GM19239 (cell line): ENCODE measurements at regions not wholly inside any gene's neighbourhood (a gene's known extent, or its start where the extent isn't known, plus 50 kb on each side); places are given as distances from the start of the nearest gene placed in this dataset.
"Not testable (repeated sequence)": the region's sequence is repeated elsewhere in the genome, so short reads cannot be mapped to it uniquely, and the experiment has no call there.

Experiments used
- DNase-seq: peaks from one replicate; pipeline ENCODE4 v3.0.0; 2011; ENCODE audit warnings: low spot score; ENCODE audit not compliant: insufficient read length
- FAIRE-seq: peaks from 2 replicates; lab custom pipeline; 2011; peaks lifted over from hg19 to GRCh38; lab: Jason Lieb, UNC

DNA sequence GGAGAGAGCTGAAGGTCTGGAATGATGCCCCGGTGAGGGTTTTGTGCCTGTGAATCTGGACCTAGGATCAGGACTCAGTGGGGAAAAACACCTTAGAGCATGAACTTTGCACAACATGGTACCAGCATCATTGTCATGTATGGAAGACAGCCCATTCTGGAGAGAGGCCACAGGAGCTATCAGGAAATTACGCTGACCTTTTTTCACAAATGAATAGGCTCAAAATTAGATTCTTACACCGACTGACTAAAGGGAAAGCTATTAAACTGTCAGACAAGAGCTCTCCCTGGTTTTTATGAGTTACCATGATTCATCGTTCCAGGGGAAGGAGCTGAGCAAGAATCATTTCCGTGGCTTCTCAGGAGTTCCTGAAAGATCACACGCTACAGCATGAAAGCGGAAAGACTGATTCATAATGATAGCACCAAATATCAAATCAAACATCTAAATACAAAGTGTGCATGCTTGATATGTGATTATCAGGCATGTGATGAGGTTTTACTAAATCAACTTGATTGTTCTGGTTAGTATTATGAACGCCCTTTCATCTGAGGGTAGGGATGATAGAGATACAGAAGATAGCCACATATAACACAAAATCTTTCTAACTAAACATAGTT lies 224.9 kb upstream of the SMLR1 start:
- FAIRE-seq (no peak), DNase-seq (no peak)

DNA sequence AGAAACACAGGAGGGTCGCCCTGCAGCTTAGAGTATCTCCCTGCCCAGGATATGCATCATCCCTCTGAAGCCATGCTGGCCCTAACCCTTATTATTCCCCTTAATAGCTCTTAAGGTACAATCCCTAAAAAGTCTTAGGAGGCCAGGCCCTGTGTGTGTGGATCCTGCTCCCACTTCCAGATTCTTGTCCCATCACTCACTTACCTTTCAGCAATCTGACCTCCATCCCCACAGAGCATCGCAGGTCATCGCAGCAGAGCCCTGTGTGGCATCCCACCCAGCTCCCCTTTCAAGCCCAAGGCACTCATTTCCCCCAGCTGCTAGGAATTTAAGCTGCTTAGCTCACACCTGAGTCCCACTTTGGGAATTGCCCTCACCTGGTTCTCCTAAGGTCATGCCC lies 223.8 kb upstream of the SMLR1 start:
- FAIRE-seq (no peak), DNase-seq (no peak)

DNA sequence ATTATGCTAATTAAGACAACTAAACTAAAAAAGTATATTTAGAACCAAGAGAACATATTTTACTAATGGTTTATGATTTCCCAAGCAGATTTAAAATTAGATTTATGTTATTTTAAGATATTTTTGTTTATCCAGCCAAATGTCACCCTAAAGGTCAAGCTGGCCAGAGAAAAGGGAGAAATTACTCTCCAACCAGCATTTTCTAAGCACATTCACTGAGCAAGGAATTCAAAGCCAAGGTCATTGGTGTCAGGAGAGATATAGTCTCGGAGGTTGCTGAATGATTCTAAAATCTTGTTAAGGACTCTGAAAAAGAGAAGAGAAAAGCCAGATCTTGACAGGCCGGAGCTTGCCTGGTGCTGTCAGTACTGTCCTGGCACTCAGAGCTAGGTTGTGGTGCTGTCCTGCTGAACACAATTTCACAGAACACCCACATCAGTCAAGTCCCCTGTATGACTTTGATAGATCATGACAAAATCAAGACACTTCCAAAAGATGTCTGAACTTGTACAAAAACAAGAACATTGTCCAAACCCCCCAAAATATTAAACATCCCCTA lies 222.3 kb upstream of the SMLR1 start:
- no peak for FAIRE-seq
- DNase-seq: no peak

DNA sequence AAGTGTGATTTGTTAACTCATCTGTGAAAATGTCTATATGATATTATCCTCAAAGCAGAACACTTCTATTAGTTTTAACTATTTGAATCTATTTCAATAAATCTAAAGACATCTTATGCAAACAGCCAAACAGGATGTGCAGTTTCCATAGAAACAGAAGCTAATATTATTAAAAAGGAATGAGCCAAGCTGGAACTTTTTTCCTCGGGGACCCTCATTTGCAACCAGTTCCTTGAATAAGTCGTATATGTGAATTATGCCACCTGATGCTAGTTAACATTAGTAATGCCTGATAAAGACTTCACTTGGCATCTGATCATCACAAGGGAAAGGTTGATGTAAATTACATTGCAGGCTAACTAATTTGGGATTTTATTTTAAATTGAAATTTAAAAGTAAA lies 216.9 kb upstream of the SMLR1 start:
- FAIRE-seq (no peak), DNase-seq (no peak)

DNA sequence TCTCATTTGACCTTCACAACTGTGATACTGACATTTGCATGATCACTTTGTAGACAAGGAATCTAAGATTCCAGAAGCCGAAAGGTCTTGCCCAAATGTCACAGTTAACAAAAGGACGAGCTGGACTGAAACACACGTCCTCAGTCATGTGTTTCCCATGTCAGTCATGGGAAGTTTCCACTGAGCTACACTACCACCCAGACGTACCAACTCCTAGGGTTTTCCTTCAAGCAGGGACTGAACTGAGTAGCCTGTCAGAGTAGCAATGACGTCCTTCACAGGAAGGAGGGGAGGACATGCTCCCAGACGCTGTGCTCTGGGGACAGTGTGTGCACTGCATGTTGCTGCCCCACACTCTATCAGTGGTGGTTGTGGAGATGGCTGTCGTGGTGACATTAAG lies 215.8 kb upstream of the SMLR1 start:
- FAIRE-seq: no peak
- no peak for DNase-seq

DNA sequence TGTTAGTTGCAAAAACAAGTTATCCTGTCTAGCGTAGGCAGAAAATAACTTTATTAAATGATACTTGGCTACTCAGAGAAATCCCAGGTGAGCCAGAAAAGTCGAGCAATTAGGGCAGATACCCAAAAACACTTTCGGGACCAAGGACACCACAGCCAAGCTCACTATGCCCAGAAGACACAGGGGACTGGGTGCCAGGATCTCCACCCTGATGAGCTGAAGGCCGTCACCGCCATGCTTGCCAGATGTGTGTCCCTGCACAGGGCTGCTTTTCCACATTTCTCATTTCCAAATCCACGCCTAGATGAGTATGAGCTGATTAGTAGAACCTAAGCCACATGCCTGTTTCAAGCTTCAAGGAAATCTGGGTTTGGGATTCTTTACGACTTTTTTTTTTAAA lies 214.0 kb upstream of the SMLR1 start:
- DNase-seq (no peak), FAIRE-seq (no peak)

DNA sequence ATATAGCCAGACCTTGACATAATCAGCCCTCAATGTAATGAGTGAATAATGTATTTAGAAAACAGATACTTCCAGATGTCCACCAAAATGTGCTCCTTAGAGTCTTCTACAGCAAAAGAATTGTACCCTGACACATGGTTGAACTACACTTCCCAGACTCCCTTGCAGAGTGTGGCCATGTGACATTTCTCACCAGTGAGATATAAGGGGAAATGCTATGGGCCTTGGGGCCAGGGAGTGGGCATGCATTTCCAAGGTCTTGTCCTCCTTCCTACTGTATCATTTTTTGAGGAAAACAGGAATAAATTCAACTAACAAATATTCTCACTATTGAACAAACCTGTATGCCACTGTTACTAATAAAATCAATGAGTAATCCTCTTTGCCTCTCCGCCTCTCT lies 211.4 kb upstream of the SMLR1 start:
- FAIRE-seq (no peak), DNase-seq (no peak)

DNA sequence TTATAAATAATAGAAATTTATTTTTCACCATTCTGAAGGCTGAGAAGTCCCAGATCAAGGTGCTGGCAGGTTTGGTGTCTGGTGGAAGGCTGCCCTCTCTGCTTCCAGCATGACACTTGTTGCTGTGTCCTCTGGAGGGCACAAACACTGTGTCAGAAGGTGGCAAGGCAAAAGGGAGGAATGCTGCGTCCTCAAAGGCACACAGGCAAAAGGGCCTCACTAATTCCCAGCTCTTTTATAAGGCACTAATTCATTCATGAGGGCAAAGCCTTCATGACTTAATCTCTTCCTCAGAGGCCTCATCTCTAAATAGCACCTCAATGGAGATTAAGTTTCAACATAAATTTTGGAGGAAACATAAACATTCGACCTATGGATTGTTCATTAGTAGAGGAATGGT lies 209.5 kb upstream of the SMLR1 start:
- DNase-seq: no peak
- no peak for FAIRE-seq

DNA sequence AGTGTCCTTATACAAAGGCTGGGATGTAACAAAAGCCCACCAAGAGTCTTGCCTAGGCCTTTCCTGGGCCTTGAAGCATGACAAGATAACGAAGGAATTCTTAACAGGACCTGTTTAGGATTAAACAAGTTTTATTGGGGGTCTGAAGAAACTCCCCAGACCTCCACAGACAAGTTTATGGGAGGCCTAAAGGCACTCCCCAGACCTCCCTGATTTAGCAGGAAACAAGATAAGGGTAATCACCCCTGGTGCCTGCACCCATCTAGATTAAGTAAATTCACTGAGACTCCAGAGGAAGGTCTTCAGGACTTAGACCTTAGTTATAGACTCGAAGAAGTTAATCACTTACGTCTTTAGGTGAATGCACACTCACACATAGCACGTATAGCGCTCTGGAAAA lies 208.4 kb upstream of the SMLR1 start:
- not testable (repeated sequence) for FAIRE-seq, DNase-seq

DNA sequence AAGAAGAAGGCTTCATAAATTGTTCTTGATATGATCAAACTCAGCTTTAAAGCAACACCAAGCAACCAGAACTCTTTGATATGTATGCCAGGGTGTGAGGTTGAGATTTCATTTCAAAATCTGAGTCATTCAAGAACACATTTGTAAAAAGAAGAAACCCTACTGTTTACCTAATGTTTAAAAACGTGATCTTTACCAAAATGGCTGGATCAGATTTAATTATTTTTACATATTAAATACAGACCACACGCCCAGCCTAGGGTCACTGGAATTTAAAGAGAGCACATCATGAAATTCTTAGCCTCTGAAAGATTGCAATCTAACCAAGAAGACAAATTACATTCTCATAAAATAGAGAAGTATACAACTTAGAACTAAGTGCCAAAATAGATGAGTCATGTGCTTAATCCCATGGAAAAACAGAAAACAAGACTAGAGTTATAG lies 206.8 kb upstream of the SMLR1 start:
- no peak for DNase-seq

DNA sequence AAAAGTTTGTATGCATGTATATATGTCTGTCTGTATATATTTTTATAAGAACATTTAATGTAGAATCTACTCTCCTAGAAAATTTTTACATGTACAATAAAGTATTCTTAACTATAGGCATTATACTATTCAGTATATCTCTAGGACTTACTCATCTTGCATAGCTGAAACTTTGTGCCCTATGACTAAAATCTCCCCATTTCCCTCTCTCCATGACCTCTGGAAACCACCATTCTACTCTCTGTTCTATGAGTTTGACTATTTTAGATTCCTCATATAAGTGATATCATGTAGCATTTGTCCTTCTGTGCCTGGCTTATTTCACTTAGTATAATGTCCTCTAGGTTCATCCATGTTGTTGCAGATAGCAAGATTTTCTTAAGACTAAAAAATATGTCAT lies 205.1 kb upstream of the SMLR1 start:
- DNase-seq: no peak
- FAIRE-seq: no peak

More for the DNA sequence above, 206.8 kb upstream of the SMLR1 start:
- no peak for FAIRE-seq

DNA sequence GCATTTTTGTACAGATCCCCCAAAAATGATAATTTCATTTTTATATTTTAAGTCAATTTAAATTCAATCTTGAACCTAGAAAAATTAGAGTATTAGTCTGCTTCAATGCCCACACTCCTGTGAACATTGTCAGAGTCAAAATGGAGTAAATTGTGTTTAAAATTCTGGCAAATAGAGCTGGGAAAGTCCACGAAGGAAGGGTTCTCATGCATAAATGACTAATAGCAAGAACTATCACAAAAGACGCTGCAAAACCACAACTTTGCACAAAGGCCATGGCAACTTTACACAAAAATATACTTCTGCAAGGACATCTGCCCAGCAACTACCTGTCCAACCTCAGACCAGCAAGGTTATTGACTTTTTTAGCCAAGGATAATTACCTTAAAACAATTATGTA lies 203.2 kb upstream of the SMLR1 start:
- peak; percentile 4 for FAIRE-seq

DNA sequence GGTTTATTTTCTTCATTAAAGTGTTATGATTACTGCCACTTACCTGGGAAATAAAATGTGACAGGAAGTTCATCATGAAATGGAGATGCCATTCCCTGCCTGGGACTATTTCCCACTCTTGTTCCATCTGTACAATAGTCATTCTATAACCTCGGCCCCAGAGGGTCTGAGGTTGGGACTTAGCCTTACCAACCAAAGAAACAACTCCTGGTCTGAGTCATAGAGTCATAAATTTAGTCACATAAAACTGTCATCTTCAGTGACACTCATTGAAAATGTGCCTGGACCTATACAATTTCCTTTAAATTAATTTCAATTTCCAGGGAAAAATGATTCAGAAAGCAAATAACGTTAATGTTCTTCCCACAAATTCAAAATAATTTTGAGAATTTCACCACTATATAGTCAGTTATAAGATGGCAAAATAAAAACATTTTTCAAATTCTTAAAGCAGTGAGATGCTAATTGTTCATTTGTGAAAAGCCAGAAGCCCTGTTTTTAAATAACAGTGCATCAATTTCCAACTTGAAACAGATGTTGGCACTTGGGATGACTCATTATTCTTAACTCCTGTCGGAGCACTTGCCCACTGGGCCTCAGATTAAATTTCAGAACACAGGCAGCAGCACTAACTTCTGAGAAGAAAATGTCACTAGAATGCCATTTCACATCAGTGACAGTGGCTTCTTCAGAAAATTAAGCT lies 201.2 kb upstream of the SMLR1 start:
- peak; percentile 69 for FAIRE-seq

More for the DNA sequence above, 203.2 kb upstream of the SMLR1 start:
- DNase-seq: no peak

DNA sequence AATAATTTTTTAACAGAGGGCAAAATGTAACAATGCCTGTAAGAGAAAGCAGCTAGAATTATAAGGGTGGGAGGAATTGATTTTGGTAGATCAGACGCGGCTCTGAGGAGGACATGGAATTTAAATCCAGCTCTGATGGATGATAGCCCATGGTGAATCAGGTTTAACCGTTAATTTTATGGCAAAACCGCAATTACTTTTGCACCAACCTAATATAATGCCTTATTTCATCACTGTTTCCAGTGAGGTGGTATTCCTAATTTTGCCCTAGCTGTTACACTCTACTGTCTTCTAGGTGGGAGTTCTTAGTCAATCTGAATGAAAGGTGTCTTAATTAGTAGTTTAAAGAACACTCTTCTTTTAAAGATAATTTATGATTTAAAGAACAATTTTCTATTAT lies 198.3 kb upstream of the SMLR1 start:
- FAIRE-seq (no peak), DNase-seq (no peak)

More for the DNA sequence above, 201.2 kb upstream of the SMLR1 start:
- DNase-seq: peak; percentile 2

DNA sequence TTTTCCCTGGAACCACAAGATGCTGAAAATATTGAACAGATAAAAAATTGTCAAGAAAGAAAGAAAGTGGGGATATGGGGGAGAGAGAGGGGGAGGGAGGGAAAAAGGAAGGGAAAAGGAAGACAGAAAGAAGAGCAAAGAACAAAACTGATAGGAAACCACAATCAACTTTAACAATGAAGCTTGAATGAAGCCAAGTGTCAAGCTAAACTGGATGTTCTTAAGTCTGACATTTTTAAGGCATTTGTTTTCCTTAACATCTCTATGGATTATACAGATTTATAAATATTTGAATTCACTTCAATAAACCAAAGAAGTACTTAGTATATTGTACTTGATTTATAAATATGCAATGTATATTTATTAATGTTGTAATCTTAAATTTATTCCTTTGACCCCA lies 197.6 kb upstream of the SMLR1 start:
- no peak for DNase-seq
- no peak for FAIRE-seq

DNA sequence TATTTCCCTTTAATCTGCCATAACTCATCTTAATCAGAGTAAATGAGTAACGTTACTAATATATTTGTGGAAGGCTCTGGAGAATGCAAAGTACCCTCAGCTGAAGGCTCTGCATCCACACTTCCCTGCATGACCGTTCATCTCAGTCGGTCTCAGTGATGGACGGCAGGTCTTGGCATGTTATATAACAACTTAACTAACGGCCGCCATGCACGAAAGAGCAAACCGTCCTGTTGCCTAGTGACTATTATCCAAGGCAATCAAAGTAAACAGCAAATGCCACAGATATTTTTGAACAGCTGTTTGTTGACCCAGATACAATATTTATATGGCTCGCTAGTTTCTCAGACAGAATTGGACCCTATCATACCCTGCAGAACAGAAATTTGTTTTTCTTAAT lies 194.9 kb upstream of the SMLR1 start:
- FAIRE-seq (peak; percentile 23), DNase-seq (no peak)

DNA sequence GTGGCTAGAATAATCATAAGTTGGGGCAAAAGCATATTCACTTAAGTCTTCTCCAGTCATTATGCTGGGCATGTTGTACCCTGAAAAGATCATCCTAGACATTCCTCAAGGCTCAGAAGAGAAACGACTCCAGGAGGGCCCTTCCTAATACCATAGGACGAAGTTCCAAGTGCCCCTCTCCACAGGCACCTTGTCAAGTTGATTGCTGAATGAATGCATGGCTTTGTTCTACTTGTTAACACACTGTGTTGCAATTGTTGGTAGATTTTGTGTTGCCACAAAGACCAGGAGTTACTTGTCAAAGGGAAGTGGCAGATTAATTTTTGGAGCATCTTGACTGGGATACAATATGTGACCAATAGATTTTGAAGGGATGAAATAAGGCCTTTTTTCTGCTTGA lies 194.3 kb upstream of the SMLR1 start:
- DNase-seq (no peak), FAIRE-seq (no peak)

DNA sequence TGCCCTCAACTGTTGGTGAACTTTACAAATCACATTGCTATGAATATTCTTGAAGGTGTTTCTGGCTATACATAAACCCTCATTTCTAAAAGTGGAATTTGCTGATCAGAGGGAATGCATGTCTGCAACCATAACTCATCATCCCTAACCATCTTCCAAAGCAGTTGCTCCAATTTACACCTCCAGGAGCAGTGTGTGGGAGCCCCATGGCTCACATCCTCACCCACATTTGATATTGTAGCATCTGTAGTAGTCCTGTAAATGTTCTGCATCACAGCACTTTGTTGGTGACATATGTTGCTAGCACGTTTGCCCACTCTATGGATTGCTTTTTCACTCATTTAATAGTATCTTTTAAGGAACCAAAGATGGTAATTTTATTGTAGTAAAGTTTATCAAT lies 183.8 kb upstream of the SMLR1 start:
- FAIRE-seq: no peak
- DNase-seq: no peak

DNA sequence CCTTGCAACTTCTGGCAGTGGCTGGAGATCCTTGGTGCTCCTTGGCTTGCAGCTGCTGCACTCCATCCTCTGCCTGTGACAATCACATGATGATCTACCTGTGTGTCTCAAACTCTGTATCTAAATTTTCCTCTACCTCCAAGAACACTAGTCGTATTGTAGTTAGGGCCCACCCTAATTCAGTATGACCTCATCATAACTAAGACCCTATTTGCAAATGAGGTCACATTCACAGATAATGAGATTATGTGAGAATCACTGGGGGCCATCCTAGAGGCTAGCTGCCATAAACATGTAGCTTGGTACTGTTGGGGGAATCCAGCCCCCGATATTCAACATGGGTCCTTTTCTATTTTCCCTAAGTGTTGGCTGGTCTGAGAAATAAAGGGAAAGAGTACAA lies 183.0 kb upstream of the SMLR1 start:
- FAIRE-seq: no peak
- DNase-seq: no peak

DNA sequence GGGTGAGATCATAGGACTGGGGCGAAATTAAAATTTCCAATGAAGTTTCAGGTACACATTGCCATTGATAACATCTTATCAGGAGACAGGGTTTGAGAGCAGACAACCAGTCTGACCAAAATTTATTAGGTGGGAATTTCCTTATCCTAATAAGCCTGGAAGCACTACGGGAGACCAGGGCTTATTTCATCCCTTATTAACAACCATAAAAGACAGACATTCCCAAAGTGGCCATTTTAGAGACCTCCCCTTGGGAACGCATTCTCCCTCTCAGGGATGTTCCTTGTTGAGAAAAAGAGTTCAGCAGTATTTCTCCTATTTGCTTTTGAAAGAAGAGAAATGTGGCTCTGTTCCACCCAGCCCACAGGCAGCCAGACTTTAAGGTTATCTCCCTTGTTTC lies 182.4 kb upstream of the SMLR1 start:
- not testable (repeated sequence) for DNase-seq, FAIRE-seq

DNA sequence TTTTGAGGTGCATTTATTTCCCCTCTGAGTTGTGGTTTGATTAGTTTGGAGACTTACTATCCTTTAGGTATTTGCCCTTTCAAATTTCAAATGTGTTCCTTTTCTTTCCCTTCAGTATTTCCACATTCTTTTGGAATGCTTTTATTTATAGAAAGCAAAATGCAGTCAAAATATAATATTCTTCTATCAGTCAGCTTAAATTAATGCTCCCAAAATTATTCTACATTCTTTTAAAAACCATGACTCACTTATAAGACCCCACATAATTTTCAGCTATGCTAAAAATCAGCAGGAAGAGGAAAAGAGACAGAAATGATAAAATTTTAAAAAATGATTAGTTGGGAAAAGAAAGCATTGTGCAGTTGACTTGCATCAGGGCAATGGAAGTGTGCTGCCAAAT lies 180.0 kb upstream of the SMLR1 start:
- FAIRE-seq (no peak), DNase-seq (no peak)

DNA sequence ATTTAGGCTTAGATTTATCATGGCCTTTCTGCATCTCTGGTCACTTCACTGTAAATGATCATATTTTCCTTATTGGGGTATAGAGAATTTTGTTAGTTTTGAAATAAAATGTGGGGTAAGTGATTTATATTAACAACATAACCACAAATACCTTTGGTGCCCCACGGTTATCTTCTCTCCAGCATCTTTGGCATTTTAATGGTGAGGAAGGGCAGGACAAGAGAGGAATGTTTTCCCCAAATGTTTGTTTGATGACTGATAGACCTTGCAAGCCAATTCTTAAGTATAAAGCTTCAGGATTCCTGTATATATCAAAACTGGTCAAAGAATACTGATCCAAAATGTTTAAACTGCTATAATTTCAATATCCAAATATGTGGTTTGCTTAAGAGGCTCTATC lies 171.6 kb upstream of the SMLR1 start:
- no peak for DNase-seq
- no peak for FAIRE-seq
